Prostate gland (tissue), 2 donors: ENCODE measurements at regions not wholly inside any gene's neighbourhood (a gene's known extent, or its start where the extent isn't known, plus 50 kb on each side); places are given as distances from the start of the nearest gene placed in this dataset.

Experiments used
- CTCF ChIP-seq, 4 experiments: fragments of 200-600 bp in 2 of 4; fragments of 450-650 bp in 2 of 4; sonication (generic) in 2 of 4; IDR thresholded peaks; 1 replicate in 3 of 4; 2 replicates in 1 of 4; pipeline ENCODE4 v1.5.1; 2016 to 2019; ENCODE audit warnings: antibody characterized with exemption in 4 of 4, mild to moderate bottlenecking in 2 of 4, moderate library complexity in 2 of 4
- POLR2A ChIP-seq: fragments of 450-650 bp; IDR thresholded peaks from one replicate; pipeline ENCODE4 v1.6.1; 2016; ENCODE audit warnings: antibody characterized with exemption, mild to moderate bottlenecking

GRCh38 chr7:49487830-49488140 is 285.7 kb upstream of the VWC2 start:
- TF ChIP-seq CTCF (IDR thresholded peaks at IDR 0.05) (no peak), POLR2A (no peak)
